OCI-LY7 (cell line): ENCODE measurements at regions not wholly inside any gene's neighbourhood (a gene's known extent, or its start where the extent isn't known, plus 50 kb on each side); places are given as distances from the start of the nearest gene placed in this dataset.

Experiments
- CTCF ChIP-seq: fragments of 200-600 bp; sonication (generic); conservative IDR thresholded peaks from 2 replicates; pipeline ENCODE4 v1.5.1; 2014; ENCODE audit warnings: mild to moderate bottlenecking, antibody characterized with exemption, low read length, moderate library complexity, mixed read lengths
- EZH2phosphoT487 ChIP-seq: fragments of 200-600 bp; sonication (generic); IDR thresholded peaks from 2 replicates; pipeline ENCODE4 v1.6.1; 2018; ENCODE audit warnings: low read depth, borderline replicate concordance, mild to moderate bottlenecking, mixed run types, antibody characterized with exemption, low read length, moderate library complexity, mixed read lengths

- TF ChIP-seq CTCF = no peak
- no peak for TF ChIP-seq EZH2phosphoT487
Observed at GRCh38 chr2:3930246-3930645, 226.9 kb downstream of the DCDC2C start.
